OCI-LY1 (cell line): ENCODE measurements at regions not wholly inside any gene's neighbourhood (a gene's known extent, or its start where the extent isn't known, plus 50 kb on each side); places are given as distances from the start of the nearest gene placed in this dataset.

ENCODE experiments used
- H2AFZ ChIP-seq: fragments of 200-600 bp; sonication (generic), shearing (Covaris generic); 2 replicates; pipeline ENCODE4 v1.6.0; 2014; ENCODE audit warnings: antibody characterized with exemption, mild to moderate bottlenecking, low read length
- H3F3A ChIP-seq: fragments of 200-600 bp; sonication (generic), shearing (Covaris generic); 2 replicates; pipeline ENCODE4 v1.6.0; 2014; ENCODE audit warnings: mild to moderate bottlenecking, antibody characterized with exemption, low read length, moderate library complexity; ENCODE audit not compliant: insufficient read depth
- H3K27ac ChIP-seq: fragments of 200-600 bp; sonication (generic); 2 replicates; pipeline ENCODE4 v1.5.1; 2014; ENCODE audit warnings: low read length, mixed run types, mild to moderate bottlenecking, low read depth; ENCODE audit not compliant: poor library complexity, severe bottlenecking
- H3K27me3 ChIP-seq: fragments of 200-600 bp; sonication (generic); 2 replicates; pipeline ENCODE4 v1.6.0; 2014; ENCODE audit warnings: antibody characterized with exemption, mild to moderate bottlenecking, low read length, moderate library complexity; ENCODE audit not compliant: insufficient read depth
- H3K36me3 ChIP-seq: fragments of 200-600 bp; sonication (generic); 2 replicates; pipeline ENCODE4 v1.6.1; 2014; ENCODE audit warnings: mild to moderate bottlenecking, antibody characterized with exemption, low read length, moderate library complexity, mixed read lengths; ENCODE audit not compliant: insufficient read depth
- H3K4me1 ChIP-seq: fragments of 200-600 bp; sonication (generic); 2 replicates; pipeline ENCODE4 v1.5.1; 2014; ENCODE audit warnings: mild to moderate bottlenecking, low read length, moderate library complexity; ENCODE audit not compliant: insufficient read depth, severe bottlenecking
- H3K4me2 ChIP-seq: fragments of 200-600 bp; sonication (generic), shearing (Covaris generic); 2 replicates; pipeline ENCODE4 v1.6.1; 2014; ENCODE audit warnings: low read length
- H3K4me3 ChIP-seq: fragments of 200-600 bp; sonication (generic); 2 replicates; pipeline ENCODE4 v1.5.1; 2014; ENCODE audit warnings: low read length, low read depth, mild to moderate bottlenecking, mixed read lengths; ENCODE audit not compliant: poor library complexity, severe bottlenecking
- H3K79me2 ChIP-seq: fragments of 200-600 bp; shearing (Covaris generic); 2 replicates; pipeline ENCODE4 v1.6.1; 2016; ENCODE audit warnings: mixed run types, low read length, mixed read lengths; ENCODE audit not compliant: insufficient read depth
- H3K9ac ChIP-seq: fragments of 200-600 bp; sonication (generic), shearing (Covaris generic); 2 replicates; pipeline ENCODE4 v1.6.1; 2014; ENCODE audit warnings: mild to moderate bottlenecking, low read length, mixed read lengths
- H3K9me2 ChIP-seq: fragments of 200-600 bp; sonication (generic), shearing (Covaris generic); 2 replicates; pipeline ENCODE4 v1.6.1; 2014; ENCODE audit warnings: low read depth, mild to moderate bottlenecking, low read length, mixed read lengths
- H3K9me3 ChIP-seq: fragments of 200-600 bp; shearing (Covaris generic); 2 replicates; pipeline ENCODE4 v1.6.1; 2014; ENCODE audit warnings: low read length, mixed read lengths
- H4K20me1 ChIP-seq: fragments of 200-600 bp; sonication (generic), shearing (Covaris generic); 2 replicates; pipeline ENCODE4 v1.6.0; 2016; ENCODE audit warnings: mild to moderate bottlenecking, low read length; ENCODE audit not compliant: insufficient read depth
- EZH2 ChIP-seq: fragments of 200-600 bp; sonication (generic), shearing (Covaris generic); IDR thresholded peaks from 2 replicates; pipeline ENCODE4 v1.8.0; 2017; ENCODE audit warnings: borderline replicate concordance, mixed run types, mild to moderate bottlenecking, antibody characterized with exemption, low read length, moderate library complexity, mixed read lengths
- TF ChIP-seq, protein P1 (sequence below): fragments of 200-600 bp; sonication (generic), shearing (Covaris generic); IDR thresholded peaks from 2 replicates; pipeline ENCODE4 v1.5.1; 2017; ENCODE audit warnings: mild to moderate bottlenecking, antibody characterized with exemption, low read length, moderate library complexity, mixed read lengths

DNA sequence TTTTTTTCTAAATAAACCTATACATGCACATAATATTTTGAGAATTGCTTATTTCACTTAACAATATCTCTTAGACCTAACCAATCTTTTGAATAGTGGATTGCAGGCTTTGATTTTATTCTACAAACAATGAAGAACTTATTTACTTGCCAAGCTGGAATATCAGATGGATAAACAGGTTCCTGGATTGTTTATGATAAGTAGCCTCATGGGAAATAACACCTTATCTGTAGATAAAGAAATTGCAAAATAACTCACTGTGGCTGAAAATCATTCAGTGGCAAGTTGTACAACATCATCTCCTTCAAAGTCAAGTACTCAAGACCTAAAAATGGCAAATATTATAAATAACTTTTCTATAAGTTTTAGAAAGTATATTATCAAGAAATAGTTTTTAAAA lies 335.4 kb upstream of the ATP2B1 start:
- Histone ChIP-seq H3K79me2 (no peaks in the 10 kb centered on the region), H3K4me1 (no peaks in the 10 kb centered on the region), H3K9ac (no peak overlapping the region), H3K4me2 (no peak overlapping the region), H3K4me3 (no peak overlapping the region), H3K9me2 (no peaks in the 10 kb centered on the region), H4K20me1 (no peaks in the 10 kb centered on the region), H2AFZ (no peak overlapping the region), H3F3A (no peaks in the 10 kb centered on the region), H3K36me3 (no peaks in the 10 kb centered on the region), H3K27ac (no peak overlapping the region), H3K27me3 (no peaks in the 10 kb centered on the region), H3K9me3 (no peaks in the 10 kb centered on the region)
- TF ChIP-seq EZH2, result no peak
- TF ChIP-seq, protein P1, sequence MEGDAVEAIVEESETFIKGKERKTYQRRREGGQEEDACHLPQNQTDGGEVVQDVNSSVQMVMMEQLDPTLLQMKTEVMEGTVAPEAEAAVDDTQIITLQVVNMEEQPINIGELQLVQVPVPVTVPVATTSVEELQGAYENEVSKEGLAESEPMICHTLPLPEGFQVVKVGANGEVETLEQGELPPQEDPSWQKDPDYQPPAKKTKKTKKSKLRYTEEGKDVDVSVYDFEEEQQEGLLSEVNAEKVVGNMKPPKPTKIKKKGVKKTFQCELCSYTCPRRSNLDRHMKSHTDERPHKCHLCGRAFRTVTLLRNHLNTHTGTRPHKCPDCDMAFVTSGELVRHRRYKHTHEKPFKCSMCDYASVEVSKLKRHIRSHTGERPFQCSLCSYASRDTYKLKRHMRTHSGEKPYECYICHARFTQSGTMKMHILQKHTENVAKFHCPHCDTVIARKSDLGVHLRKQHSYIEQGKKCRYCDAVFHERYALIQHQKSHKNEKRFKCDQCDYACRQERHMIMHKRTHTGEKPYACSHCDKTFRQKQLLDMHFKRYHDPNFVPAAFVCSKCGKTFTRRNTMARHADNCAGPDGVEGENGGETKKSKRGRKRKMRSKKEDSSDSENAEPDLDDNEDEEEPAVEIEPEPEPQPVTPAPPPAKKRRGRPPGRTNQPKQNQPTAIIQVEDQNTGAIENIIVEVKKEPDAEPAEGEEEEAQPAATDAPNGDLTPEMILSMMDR, result no peak

DNA sequence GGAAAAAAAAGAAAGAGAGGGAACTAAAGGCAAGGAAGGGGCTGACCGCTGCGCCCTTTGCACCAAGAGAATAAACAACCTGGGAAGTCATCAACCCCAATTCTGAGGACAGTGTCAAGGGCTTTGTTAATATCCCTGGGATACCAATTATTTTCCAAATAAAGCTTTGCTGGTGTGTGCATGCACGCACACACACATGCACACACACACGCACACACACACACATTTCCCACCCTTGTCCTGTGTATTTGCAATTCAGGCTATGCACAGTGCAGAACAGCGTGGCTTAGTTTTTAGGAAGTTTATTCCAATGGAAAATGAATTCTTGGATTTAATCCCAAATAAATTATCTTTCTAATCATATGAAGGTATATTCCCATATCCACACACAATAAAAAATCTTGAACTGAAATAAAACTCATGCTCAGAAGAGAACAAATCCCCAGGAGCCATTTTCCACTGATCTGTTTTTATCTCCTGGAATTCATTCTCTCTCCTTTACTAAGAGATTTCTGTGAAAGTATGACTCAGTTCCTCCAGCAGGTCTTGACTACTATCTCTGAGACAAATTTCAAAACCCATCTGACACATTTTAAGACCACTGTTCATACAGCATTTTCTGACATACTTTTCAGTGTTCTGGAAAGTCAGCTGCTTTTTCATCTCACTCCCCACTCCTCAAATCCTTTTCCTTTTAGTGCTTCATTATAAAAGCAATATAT lies 334.4 kb upstream of the ATP2B1 start:
- Histone ChIP-seq H3K9me3 (no peaks in the 10 kb centered on the region), H3K4me1 (no peaks in the 10 kb centered on the region), H3F3A (no peaks in the 10 kb centered on the region), H3K4me3 (no peak overlapping the region), H3K27me3 (no peaks in the 10 kb centered on the region), H3K4me2 (no peak overlapping the region), H3K79me2 (no peaks in the 10 kb centered on the region), H2AFZ (no peak overlapping the region), H3K36me3 (no peaks in the 10 kb centered on the region), H4K20me1 (no peaks in the 10 kb centered on the region), H3K9me2 (no peaks in the 10 kb centered on the region), H3K27ac (no peak overlapping the region), H3K9ac (no peak overlapping the region)
- TF ChIP-seq EZH2, result no peak

DNA sequence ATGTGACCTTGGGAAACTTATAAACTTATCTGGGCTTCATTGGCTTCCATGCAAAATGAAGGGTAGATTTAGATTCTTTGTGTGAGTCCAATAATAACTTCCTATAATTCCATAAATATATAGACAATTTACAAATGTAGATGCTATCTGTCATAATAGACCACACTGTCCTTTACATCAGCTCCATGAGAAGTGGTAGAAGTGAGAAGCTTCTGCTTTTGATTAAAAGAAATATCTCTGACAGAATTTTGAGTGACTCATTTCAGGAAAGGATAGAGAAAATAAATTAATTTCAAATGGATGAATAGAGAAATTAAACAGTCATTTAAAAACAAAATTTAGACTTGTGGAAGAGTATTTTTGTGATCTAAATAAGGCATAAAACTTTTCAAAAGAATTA lies 329.7 kb upstream of the ATP2B1 start:
- no peak for TF ChIP-seq EZH2
- TF ChIP-seq, protein P1, result no peak
- H3K36me3 ChIP-seq, result no peaks in the 10 kb centered on the region
- no peak overlapping the region for H3K27ac ChIP-seq
- no peaks in the 10 kb centered on the region for H3K27me3 ChIP-seq
- H4K20me1 ChIP-seq, result no peaks in the 10 kb centered on the region
- no peak overlapping the region for H3K4me3 ChIP-seq
- H3K4me2 ChIP-seq, result no peak overlapping the region
- H3K79me2 ChIP-seq, result no peaks in the 10 kb centered on the region
- no peaks in the 10 kb centered on the region for H3K4me1 ChIP-seq
- no peaks in the 10 kb centered on the region for H3K9me2 ChIP-seq
- H3K9me3 ChIP-seq, result 0 out of 2 replicates have a peak, but pooled peaks cover 2% of the 10 kb centered on the region
- H3F3A ChIP-seq, result no peaks in the 10 kb centered on the region
- H2AFZ ChIP-seq, result no peak overlapping the region
- H3K9ac ChIP-seq, result no peak overlapping the region

DNA sequence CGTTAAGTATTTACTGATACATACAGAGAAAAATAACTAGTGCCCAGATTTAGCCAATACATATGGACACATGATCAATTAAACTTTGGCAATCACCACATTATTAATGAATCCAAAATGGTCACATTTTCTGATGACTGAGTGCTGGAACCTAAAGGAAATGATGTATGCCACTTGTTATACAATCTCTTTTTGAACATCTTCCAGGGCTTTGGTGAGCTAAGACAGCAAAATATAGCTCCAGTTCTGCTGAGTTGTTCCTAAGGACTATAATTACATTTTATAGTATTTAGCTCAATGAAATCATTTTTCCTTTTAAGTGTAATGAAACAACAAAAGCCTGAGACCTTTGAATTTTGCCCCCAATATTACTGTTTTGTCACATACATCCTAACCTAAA lies 329.1 kb upstream of the ATP2B1 start:
- Histone ChIP-seq H2AFZ (no peak overlapping the region), H3K9ac (no peak overlapping the region), H4K20me1 (no peaks in the 10 kb centered on the region), H3K36me3 (no peaks in the 10 kb centered on the region), H3K4me3 (no peak overlapping the region), H3K4me2 (no peak overlapping the region), H3K27me3 (no peaks in the 10 kb centered on the region), H3K27ac (no peak overlapping the region), H3K4me1 (no peaks in the 10 kb centered on the region), H3F3A (no peaks in the 10 kb centered on the region), H3K79me2 (no peaks in the 10 kb centered on the region), H3K9me3 (0 out of 2 replicates have a peak, but pooled peaks cover 2% of the 10 kb centered on the region), H3K9me2 (no peaks in the 10 kb centered on the region)
- TF ChIP-seq, protein P1, result no peak
- no peak for TF ChIP-seq EZH2
